ENCODE measurements at regions not wholly inside any gene's neighbourhood (a gene's known extent, or its start where the extent isn't known, plus 50 kb on each side); places are given as distances from the start of the nearest gene placed in this dataset.

GRCh38 chr5:125450771-125451170, 704.3 kb upstream of the ZNF608 start:
- CTCF ChIA-PET (ENCODE audit: unreplicated experiment) = no interaction called here
- no peaks in the 10 kb centered on the region for H3K9me2 ChIP-seq (ENCODE audit: insufficient read depth, low read length)
- H2AFZ ChIP-seq (ENCODE audit: low read length) = no peak overlapping the region
- H3K4me2 ChIP-seq (ENCODE audit: low read length) = no peak overlapping the region
- H4K20me1 ChIP-seq (ENCODE audit: insufficient read depth, low read length) = no peaks in the 10 kb centered on the region
- H3K4me3 ChIP-seq (ENCODE audit: low read depth, low read length, poor library complexity, severe bottlenecking) = no peak overlapping the region
- POLR2A ChIA-PET = no interaction called here
- no peaks in the 10 kb centered on the region for H3K36me3 ChIP-seq (ENCODE audit: insufficient read depth, low read length)
- intact Hi-C loops (cut with micrococcal nuclease; ENCODE audit: unreplicated experiment) = no loop called here
- BruUV-seq (replicated peaks) = no TSS peak
- no peak for TF ChIP-seq EZH2phosphoT487 (IDR thresholded peaks at IDR 0.05; ENCODE audit: borderline replicate concordance, low read depth, low read length)
- TF ChIP-seq, protein P1, sequence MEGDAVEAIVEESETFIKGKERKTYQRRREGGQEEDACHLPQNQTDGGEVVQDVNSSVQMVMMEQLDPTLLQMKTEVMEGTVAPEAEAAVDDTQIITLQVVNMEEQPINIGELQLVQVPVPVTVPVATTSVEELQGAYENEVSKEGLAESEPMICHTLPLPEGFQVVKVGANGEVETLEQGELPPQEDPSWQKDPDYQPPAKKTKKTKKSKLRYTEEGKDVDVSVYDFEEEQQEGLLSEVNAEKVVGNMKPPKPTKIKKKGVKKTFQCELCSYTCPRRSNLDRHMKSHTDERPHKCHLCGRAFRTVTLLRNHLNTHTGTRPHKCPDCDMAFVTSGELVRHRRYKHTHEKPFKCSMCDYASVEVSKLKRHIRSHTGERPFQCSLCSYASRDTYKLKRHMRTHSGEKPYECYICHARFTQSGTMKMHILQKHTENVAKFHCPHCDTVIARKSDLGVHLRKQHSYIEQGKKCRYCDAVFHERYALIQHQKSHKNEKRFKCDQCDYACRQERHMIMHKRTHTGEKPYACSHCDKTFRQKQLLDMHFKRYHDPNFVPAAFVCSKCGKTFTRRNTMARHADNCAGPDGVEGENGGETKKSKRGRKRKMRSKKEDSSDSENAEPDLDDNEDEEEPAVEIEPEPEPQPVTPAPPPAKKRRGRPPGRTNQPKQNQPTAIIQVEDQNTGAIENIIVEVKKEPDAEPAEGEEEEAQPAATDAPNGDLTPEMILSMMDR (conservative IDR thresholded peaks at IDR 0.05; ENCODE audit: low read length) = no peak
- no peaks in the 10 kb centered on the region for H3K4me1 ChIP-seq (ENCODE audit: insufficient read depth, low read length, poor library complexity, severe bottlenecking)
- no peak overlapping the region for H3K27ac ChIP-seq (ENCODE audit: low read depth, low read length, poor library complexity, severe bottlenecking)
- H3K79me2 ChIP-seq (ENCODE audit: insufficient read depth, low read depth, low read length) = no peaks in the 10 kb centered on the region
- H3K9me3 ChIP-seq (ENCODE audit: low read length) = no peaks in the 10 kb centered on the region
- no peak for DNase-seq (ENCODE audit: low spot score)

DNA sequence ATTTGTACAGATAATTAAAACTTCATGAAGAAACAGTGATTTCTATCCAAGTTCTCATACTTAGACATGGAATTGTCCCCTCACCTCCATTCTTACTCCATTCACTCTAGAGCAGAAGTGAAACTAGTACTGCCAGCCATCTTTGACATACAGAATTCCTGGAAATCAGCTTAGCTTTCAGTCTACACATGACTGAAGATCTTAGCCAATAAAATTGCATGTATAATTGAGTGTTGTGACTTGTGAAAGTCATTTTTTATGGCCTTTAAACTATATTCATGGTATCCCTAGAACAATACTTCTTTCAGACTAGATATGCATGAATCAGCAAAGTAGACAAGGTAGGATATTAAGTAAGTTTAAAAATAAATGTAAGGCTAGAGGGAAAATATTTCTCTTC, 705.2 kb upstream of the ZNF608 start:
- H3K79me2 ChIP-seq (ENCODE audit: insufficient read depth, low read depth, low read length) = no peaks in the 10 kb centered on the region
- ChIA-PET CTCF (ENCODE audit: unreplicated experiment) (no interaction called here), POLR2A (no interaction called here)
- H3K36me3 ChIP-seq (ENCODE audit: insufficient read depth, low read length) = no peaks in the 10 kb centered on the region
- H3K9me2 ChIP-seq (ENCODE audit: insufficient read depth, low read length) = no peaks in the 10 kb centered on the region
- no TSS peak for BruUV-seq (replicated peaks)
- no peaks in the 10 kb centered on the region for H3K9me3 ChIP-seq (ENCODE audit: low read length)
- TF ChIP-seq, protein P1 (conservative IDR thresholded peaks at IDR 0.05; ENCODE audit: low read length) = no peak
- TF ChIP-seq EZH2phosphoT487 (IDR thresholded peaks at IDR 0.05; ENCODE audit: borderline replicate concordance, low read depth, low read length) = no peak
- DNase-seq (ENCODE audit: low spot score) = no peak
- no peak overlapping the region for H3K4me3 ChIP-seq (ENCODE audit: low read depth, low read length, poor library complexity, severe bottlenecking)
- no peak overlapping the region for H2AFZ ChIP-seq (ENCODE audit: low read length)
- intact Hi-C loops (cut with micrococcal nuclease; ENCODE audit: unreplicated experiment) = no loop called here
- no peak overlapping the region for H3K27ac ChIP-seq (ENCODE audit: low read depth, low read length, poor library complexity, severe bottlenecking)
- no peak overlapping the region for H3K4me2 ChIP-seq (ENCODE audit: low read length)
- no peaks in the 10 kb centered on the region for H3K4me1 ChIP-seq (ENCODE audit: insufficient read depth, low read length, poor library complexity, severe bottlenecking)
- no peaks in the 10 kb centered on the region for H4K20me1 ChIP-seq (ENCODE audit: insufficient read depth, low read length)

DNA sequence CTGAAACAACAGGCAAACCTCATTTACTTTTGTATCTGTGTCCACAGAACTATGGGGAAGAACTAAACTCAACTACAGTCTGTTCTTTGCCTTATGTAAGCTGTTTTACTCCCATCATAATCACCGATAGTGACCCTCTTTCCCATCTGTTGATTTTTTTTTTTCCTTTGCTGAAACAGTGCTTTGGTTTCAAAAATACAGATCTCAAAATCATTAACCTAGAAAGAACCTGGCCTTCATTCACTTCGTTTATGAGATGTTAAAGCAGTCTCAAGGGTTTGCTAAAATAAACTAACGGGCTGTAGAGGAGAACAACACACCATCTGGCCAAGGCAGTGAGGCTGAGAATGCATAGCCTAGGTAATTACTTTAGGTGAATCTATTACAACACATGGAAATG, 706.6 kb upstream of the ZNF608 start:
- Histone ChIP-seq H3K36me3 (ENCODE audit: insufficient read depth, low read length) (no peaks in the 10 kb centered on the region), H2AFZ (ENCODE audit: low read length) (no peak overlapping the region), H3K4me3 (ENCODE audit: low read depth, low read length, poor library complexity, severe bottlenecking) (no peak overlapping the region), H3K9me3 (ENCODE audit: low read length) (no peaks in the 10 kb centered on the region), H3K4me2 (ENCODE audit: low read length) (no peak overlapping the region), H3K9me2 (ENCODE audit: insufficient read depth, low read length) (no peaks in the 10 kb centered on the region), H4K20me1 (ENCODE audit: insufficient read depth, low read length) (no peaks in the 10 kb centered on the region), H3K4me1 (ENCODE audit: insufficient read depth, low read length, poor library complexity, severe bottlenecking) (no peaks in the 10 kb centered on the region), H3K27ac (ENCODE audit: low read depth, low read length, poor library complexity, severe bottlenecking) (no peak overlapping the region), H3K79me2 (ENCODE audit: insufficient read depth, low read depth, low read length) (no peaks in the 10 kb centered on the region)
- no peak for DNase-seq (ENCODE audit: low spot score)
- ChIA-PET POLR2A (interaction anchor here (0.7 kb wide), 1 partner anchor 660 kb away, joined by 5 read pairs; no protein-coding TSS in a partner anchor), CTCF (ENCODE audit: unreplicated experiment) (no interaction called here)
- TF ChIP-seq EZH2phosphoT487 (IDR thresholded peaks at IDR 0.05; ENCODE audit: borderline replicate concordance, low read depth, low read length) = no peak
- TF ChIP-seq, protein P1 (conservative IDR thresholded peaks at IDR 0.05; ENCODE audit: low read length) = no peak
- BruUV-seq (replicated peaks) = no TSS peak
- intact Hi-C loops (cut with micrococcal nuclease; ENCODE audit: unreplicated experiment) = no loop called here
